ENCODE measurements at regions not wholly inside any gene's neighbourhood (a gene's known extent, or its start where the extent isn't known, plus 50 kb on each side); places are given as distances from the start of the nearest gene placed in this dataset.

GRCh38 chr15:95263751-95264150 is 1032.4 kb downstream of the MCTP2 start:
- TF ChIP-seq POLR2A (IDR thresholded peaks at IDR 0.05): no peak
- TF ChIP-seq, protein P1, sequence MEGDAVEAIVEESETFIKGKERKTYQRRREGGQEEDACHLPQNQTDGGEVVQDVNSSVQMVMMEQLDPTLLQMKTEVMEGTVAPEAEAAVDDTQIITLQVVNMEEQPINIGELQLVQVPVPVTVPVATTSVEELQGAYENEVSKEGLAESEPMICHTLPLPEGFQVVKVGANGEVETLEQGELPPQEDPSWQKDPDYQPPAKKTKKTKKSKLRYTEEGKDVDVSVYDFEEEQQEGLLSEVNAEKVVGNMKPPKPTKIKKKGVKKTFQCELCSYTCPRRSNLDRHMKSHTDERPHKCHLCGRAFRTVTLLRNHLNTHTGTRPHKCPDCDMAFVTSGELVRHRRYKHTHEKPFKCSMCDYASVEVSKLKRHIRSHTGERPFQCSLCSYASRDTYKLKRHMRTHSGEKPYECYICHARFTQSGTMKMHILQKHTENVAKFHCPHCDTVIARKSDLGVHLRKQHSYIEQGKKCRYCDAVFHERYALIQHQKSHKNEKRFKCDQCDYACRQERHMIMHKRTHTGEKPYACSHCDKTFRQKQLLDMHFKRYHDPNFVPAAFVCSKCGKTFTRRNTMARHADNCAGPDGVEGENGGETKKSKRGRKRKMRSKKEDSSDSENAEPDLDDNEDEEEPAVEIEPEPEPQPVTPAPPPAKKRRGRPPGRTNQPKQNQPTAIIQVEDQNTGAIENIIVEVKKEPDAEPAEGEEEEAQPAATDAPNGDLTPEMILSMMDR (IDR thresholded peaks at IDR 0.05): no peak

Data from body of pancreas (tissue), 4 donors.